ENCODE measurements at regions not wholly inside any gene's neighbourhood (a gene's known extent, or its start where the extent isn't known, plus 50 kb on each side); places are given as distances from the start of the nearest gene placed in this dataset.

DNA sequence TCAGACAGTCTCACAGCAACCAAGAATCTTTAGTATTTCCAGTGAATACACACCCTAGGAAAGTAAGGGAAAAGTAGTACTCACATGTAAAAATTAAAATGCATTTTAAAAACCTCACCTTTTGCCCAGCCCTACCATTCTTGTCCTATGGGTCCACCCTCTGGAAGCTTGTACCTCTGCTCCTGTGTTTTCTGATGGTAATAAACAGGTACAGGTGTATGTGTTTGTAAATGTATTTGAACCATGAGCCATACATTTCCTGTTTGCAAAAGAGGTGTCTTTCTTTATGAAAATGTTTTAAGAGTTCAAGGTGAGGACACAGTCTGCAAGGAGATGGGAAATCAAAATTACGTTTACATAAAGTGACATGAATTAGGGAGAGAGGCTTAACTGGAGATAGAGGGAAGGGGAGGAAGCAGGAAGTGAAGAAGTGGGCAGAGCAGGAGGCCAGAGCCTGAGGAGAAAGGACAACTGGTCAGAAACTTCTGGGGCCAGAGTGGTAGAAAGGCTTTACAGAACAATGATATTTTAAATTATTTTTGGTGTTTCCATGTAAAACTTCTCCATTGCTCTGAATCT is 52.0 kb upstream of the IVNS1ABP start:
- Mint-ChIP-seq H3K9me3 (ENCODE audit: low read depth) (peaks cover 5% of the 10 kb centered on the region), H3K27ac (ENCODE audit: unreplicated experiment) (no peak overlapping the region), H3K4me1 (ENCODE audit: low read depth) (peaks cover 30% of the 10 kb centered on the region), H3K4me3 (ENCODE audit: unreplicated experiment) (no peak overlapping the region), H3K36me3 (ENCODE audit: low read depth) (no peaks in the 10 kb centered on the region), H3K27me3 (ENCODE audit: low read depth) (no peaks in the 10 kb centered on the region)
- TF ChIP-seq CTCF (IDR thresholded peaks at IDR 0.05) = no peak
- DNase-seq (ENCODE audit: low spot score) = no peak

DNA sequence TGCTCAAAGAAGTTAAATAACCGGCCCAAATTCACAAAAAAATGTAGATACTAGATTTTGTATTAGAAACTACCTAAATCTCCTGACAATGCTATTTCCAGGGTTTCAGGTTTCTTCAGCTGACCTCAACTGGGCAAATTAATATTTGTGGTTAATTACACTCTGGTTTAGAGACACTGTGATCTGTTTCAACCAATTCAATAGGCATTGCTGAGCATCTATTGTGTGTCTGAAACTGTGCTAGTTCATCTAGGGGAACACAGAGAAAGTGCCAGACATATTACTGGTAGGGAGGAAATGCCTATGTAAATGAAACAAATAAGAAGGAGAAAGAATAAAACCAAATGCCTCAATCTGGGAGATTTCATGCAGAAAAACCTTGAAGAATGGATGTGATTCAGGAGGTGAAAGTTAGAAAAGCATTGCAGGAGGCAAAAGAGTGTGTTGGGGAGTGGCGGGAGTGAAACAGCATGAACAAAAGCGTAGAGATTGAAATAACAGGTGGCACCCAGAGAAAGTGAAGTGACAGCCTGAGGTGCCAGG is 51.3 kb upstream of the IVNS1ABP start:
- H3K36me3 Mint-ChIP-seq (ENCODE audit: low read depth) = no peaks in the 10 kb centered on the region
- H3K4me3 Mint-ChIP-seq (ENCODE audit: unreplicated experiment) = no peak overlapping the region
- no peak for TF ChIP-seq CTCF (IDR thresholded peaks at IDR 0.05)
- H3K27ac Mint-ChIP-seq (ENCODE audit: unreplicated experiment) = no peak overlapping the region
- peaks cover 5% of the 10 kb centered on the region for H3K9me3 Mint-ChIP-seq (ENCODE audit: low read depth)
- peaks cover 25% of the 10 kb centered on the region for H3K4me1 Mint-ChIP-seq (ENCODE audit: low read depth)
- no peak for DNase-seq (ENCODE audit: low spot score)
- no peaks in the 10 kb centered on the region for H3K27me3 Mint-ChIP-seq (ENCODE audit: low read depth)

DNA sequence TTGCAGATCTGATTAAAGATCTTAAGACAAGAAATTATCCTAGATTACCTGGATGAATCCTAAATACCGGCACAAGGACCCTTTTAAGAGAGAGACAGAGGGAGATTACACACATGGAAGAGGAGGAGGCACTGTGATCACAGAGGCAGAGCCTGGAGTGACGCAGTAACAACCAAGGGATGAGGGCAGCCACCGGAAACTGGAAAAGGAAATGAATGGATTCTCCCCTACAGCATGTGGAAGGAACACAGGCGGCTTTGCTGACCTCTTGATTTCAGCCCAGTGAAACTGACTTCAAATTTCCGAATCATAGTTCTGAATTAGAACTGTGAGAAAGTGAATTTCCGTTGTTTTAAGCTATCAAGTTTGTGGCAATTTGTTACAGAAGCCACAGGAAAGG is 50.2 kb upstream of the IVNS1ABP start:
- no peaks in the 10 kb centered on the region for H3K27me3 Mint-ChIP-seq (ENCODE audit: low read depth)
- H3K4me3 Mint-ChIP-seq (ENCODE audit: unreplicated experiment) = no peak overlapping the region
- no peaks in the 10 kb centered on the region for H3K36me3 Mint-ChIP-seq (ENCODE audit: low read depth)
- no peak for DNase-seq (ENCODE audit: low spot score)
- peaks cover 25% of the 10 kb centered on the region for H3K4me1 Mint-ChIP-seq (ENCODE audit: low read depth)
- H3K9me3 Mint-ChIP-seq (ENCODE audit: low read depth) = peaks cover 11% of the 10 kb centered on the region
- H3K27ac Mint-ChIP-seq (ENCODE audit: unreplicated experiment) = no peak overlapping the region
- no peak for TF ChIP-seq CTCF (IDR thresholded peaks at IDR 0.05)
